ENCODE measurements at regions not wholly inside any gene's neighbourhood (a gene's known extent, or its start where the extent isn't known, plus 50 kb on each side); places are given as distances from the start of the nearest gene placed in this dataset.

DNA sequence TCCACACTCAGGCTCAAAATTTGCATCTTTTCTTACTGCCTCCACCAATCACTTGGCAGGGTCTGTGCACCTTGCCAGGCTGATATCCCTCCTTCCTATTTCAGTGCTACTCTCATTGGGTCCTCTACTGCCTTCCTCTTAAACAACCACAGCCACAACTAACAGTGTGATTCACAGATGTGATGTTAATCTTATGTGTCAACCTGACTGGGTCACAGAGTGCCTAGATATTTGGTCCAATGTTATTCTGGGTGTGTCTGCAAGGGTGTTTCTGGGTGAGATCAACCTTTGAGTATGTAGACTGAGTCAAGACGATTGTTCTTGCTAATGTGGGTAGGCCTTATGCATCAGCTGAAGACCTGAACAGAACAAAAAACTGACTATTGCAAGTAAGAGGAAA, 51.3 kb upstream of the IRX6 start:
- H3K36me3 ChIP-seq (replicated peaks in 1 of 2; ENCODE audit: control insufficient read depth in 1 of 2, insufficient read depth in 2 of 2, low read length in 1 of 2), result no peaks in the 10 kb centered on the region
- H3K9ac ChIP-seq, result no peak overlapping the region
- peaks cover 0 to 6% of the 10 kb centered on the region in 2 experiments; a peak in 1 of 4 replicates for H3K4me1 ChIP-seq (ENCODE audit: control insufficient read depth in 1 of 2, insufficient read depth in 2 of 2, low read depth in 1 of 2, low read length in 1 of 2)
- WGBS (ENCODE audit: low lambda C conversion rate), result 0% methylated on average over 1 of the region's 1 CpG
- no peaks in the 10 kb centered on the region for H3K27me3 ChIP-seq (ENCODE audit: insufficient read depth)
- no peak for DNase-seq
- no peak overlapping the region for H3K4me3 ChIP-seq (ENCODE audit: low read depth in 2 of 2, low read length in 1 of 2)
- H3K27ac ChIP-seq (ENCODE audit: low read depth in 2 of 2, low read length in 1 of 2), result no peak overlapping the region
- no peaks in the 10 kb centered on the region for H3K9me3 ChIP-seq
- TF ChIP-seq RXRA (IDR thresholded peaks at IDR 0.05; ENCODE audit: borderline replicate concordance, low read depth), result no peak
- TF ChIP-seq NRF1 (IDR thresholded peaks at IDR 0.05; ENCODE audit: low read depth, low read length), result no peak
- no peak for TF ChIP-seq JUND (IDR thresholded peaks at IDR 0.05)
- no peak for TF ChIP-seq ELF1 (IDR thresholded peaks at IDR 0.05)
- TF ChIP-seq, protein P1, sequence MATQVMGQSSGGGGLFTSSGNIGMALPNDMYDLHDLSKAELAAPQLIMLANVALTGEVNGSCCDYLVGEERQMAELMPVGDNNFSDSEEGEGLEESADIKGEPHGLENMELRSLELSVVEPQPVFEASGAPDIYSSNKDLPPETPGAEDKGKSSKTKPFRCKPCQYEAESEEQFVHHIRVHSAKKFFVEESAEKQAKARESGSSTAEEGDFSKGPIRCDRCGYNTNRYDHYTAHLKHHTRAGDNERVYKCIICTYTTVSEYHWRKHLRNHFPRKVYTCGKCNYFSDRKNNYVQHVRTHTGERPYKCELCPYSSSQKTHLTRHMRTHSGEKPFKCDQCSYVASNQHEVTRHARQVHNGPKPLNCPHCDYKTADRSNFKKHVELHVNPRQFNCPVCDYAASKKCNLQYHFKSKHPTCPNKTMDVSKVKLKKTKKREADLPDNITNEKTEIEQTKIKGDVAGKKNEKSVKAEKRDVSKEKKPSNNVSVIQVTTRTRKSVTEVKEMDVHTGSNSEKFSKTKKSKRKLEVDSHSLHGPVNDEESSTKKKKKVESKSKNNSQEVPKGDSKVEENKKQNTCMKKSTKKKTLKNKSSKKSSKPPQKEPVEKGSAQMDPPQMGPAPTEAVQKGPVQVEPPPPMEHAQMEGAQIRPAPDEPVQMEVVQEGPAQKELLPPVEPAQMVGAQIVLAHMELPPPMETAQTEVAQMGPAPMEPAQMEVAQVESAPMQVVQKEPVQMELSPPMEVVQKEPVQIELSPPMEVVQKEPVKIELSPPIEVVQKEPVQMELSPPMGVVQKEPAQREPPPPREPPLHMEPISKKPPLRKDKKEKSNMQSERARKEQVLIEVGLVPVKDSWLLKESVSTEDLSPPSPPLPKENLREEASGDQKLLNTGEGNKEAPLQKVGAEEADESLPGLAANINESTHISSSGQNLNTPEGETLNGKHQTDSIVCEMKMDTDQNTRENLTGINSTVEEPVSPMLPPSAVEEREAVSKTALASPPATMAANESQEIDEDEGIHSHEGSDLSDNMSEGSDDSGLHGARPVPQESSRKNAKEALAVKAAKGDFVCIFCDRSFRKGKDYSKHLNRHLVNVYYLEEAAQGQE (IDR thresholded peaks at IDR 0.05; ENCODE audit: low read depth, low read length), result no peak
- TF ChIP-seq, protein P2, sequence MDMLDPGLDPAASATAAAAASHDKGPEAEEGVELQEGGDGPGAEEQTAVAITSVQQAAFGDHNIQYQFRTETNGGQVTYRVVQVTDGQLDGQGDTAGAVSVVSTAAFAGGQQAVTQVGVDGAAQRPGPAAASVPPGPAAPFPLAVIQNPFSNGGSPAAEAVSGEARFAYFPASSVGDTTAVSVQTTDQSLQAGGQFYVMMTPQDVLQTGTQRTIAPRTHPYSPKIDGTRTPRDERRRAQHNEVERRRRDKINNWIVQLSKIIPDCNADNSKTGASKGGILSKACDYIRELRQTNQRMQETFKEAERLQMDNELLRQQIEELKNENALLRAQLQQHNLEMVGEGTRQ (IDR thresholded peaks at IDR 0.05; ENCODE audit: borderline replicate concordance, low read depth, low read length), result no peak
- TF ChIP-seq GATA2 (CRISPR knock-in tag; IDR thresholded peaks at IDR 0.05), result no peak
- H3K9me2 ChIP-seq, result no peaks in the 10 kb centered on the region
- H3K4me2 ChIP-seq, result no peak overlapping the region
- H2AFZ ChIP-seq (ENCODE audit: low read depth), result no peak overlapping the region
- no peaks in the 10 kb centered on the region for H3F3A ChIP-seq (replicated peaks; ENCODE audit: insufficient read depth)
- ChIA-PET CTCF (no interaction called here), POLR2A (no interaction called here)
- H3K79me2 ChIP-seq (ENCODE audit: insufficient read depth), result no peaks in the 10 kb centered on the region
- no peaks in the 10 kb centered on the region for H4K20me1 ChIP-seq (ENCODE audit: insufficient read depth)

DNA sequence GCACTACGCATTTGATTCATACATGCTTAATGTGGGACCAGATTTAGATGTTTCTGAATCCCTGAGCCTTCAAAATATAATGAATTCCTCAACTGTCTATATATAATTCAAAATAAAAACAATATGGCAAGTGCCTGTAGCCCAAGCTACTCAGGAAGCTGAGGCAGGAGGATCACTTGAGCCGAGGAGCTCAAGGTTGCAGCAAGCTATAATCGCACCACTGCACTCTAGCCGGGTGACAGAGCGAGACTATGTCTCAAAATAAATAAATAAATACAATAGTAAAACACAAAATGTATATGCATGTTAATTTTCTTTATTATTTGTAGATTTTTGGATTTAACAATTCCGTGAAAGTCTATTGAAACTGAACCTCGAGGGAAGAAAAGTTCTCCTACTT, 50.6 kb upstream of the IRX6 start:
- no peaks in the 10 kb centered on the region for H3K9me2 ChIP-seq
- H3F3A ChIP-seq (replicated peaks; ENCODE audit: insufficient read depth), result no peaks in the 10 kb centered on the region
- WGBS (ENCODE audit: low lambda C conversion rate), result 43% methylated on average over 7 of the region's 7 CpGs
- H3K4me3 ChIP-seq (ENCODE audit: low read depth in 2 of 2, low read length in 1 of 2), result no peak overlapping the region
- ChIA-PET CTCF (no interaction called here), POLR2A (no interaction called here)
- no peak for DNase-seq
- H3K9ac ChIP-seq, result no peak overlapping the region
- no peaks in the 10 kb centered on the region for H3K27me3 ChIP-seq (ENCODE audit: insufficient read depth)
- no peaks in the 10 kb centered on the region for H3K79me2 ChIP-seq (ENCODE audit: insufficient read depth)
- H3K27ac ChIP-seq (ENCODE audit: low read depth in 2 of 2, low read length in 1 of 2), result no peak overlapping the region
- no peak overlapping the region for H2AFZ ChIP-seq (ENCODE audit: low read depth)
- H3K36me3 ChIP-seq (replicated peaks in 1 of 2; ENCODE audit: control insufficient read depth in 1 of 2, insufficient read depth in 2 of 2, low read length in 1 of 2), result no peaks in the 10 kb centered on the region
- no peak for TF ChIP-seq SMC3 (IDR thresholded peaks at IDR 0.05; ENCODE audit: low read depth, low read length)
- no peak for TF ChIP-seq ELF1 (IDR thresholded peaks at IDR 0.05)
- TF ChIP-seq RCOR1 (IDR thresholded peaks at IDR 0.05; ENCODE audit: low read length), result no peak
- no peak for TF ChIP-seq FOSL2 (IDR thresholded peaks at IDR 0.05; ENCODE audit: borderline replicate concordance, low read depth)
- no peak for TF ChIP-seq FOXM1 (IDR thresholded peaks at IDR 0.05; ENCODE audit: low read depth)
- no peak for TF ChIP-seq TEAD4 (IDR thresholded peaks at IDR 0.05; ENCODE audit: borderline replicate concordance, insufficient read depth)
- TF ChIP-seq, protein P1 (IDR thresholded peaks at IDR 0.05; ENCODE audit: low read depth, low read length), result no peak
- H3K4me1 ChIP-seq (ENCODE audit: control insufficient read depth in 1 of 2, insufficient read depth in 2 of 2, low read depth in 1 of 2, low read length in 1 of 2), result peaks cover 0 to 6% of the 10 kb centered on the region in 2 experiments; a peak in 1 of 4 replicates
- no peaks in the 10 kb centered on the region for H4K20me1 ChIP-seq (ENCODE audit: insufficient read depth)
- H3K4me2 ChIP-seq, result no peak overlapping the region
- H3K9me3 ChIP-seq, result no peaks in the 10 kb centered on the region

Measured in SK-N-SH (cell line).